Osteoblast (primary cell): ENCODE measurements at regions not wholly inside any gene's neighbourhood (a gene's known extent, or its start where the extent isn't known, plus 50 kb on each side); places are given as distances from the start of the nearest gene placed in this dataset.
A peak's percentile ranks its signal among the peaks of the same experiment; 100 is the strongest.

Experiments
- DNase-seq: peaks from one replicate; pipeline ENCODE4 v3.0.0; 2011; ENCODE audit warnings: low spot score, mixed read lengths; ENCODE audit not compliant: insufficient read length; ENCODE audit errors: missing footprints
- H2AFZ ChIP-seq: 2 replicates; pipeline ENCODE4 v1.6.0; 2011; ENCODE audit warnings: mild to moderate bottlenecking, low read length
- H3K27ac ChIP-seq: 2 replicates; pipeline ENCODE4 v1.5.1; 2011; ENCODE audit warnings: mild to moderate bottlenecking, low read depth, low read length, moderate library complexity
- H3K27me3 ChIP-seq: 2 replicates; pipeline ENCODE4 v1.6.0; 2012; ENCODE audit warnings: mild to moderate bottlenecking, control low read depth, inconsistent platforms, low read length, moderate library complexity; ENCODE audit not compliant: insufficient read depth
- H3K36me3 ChIP-seq: 2 replicates; pipeline ENCODE4 v1.5.1; 2011; ENCODE audit warnings: mild to moderate bottlenecking, low read length, control low read depth, moderate library complexity; ENCODE audit not compliant: insufficient read depth
- H3K4me1 ChIP-seq: 2 replicates; pipeline ENCODE4 v1.5.1; 2011; ENCODE audit warnings: mild to moderate bottlenecking, low read length, control low read depth, moderate library complexity; ENCODE audit not compliant: insufficient read depth
- H3K4me2 ChIP-seq: 2 replicates; pipeline ENCODE4 v1.6.0; 2011; ENCODE audit warnings: mild to moderate bottlenecking, low read length; ENCODE audit not compliant: insufficient read depth
- H3K4me3 ChIP-seq: fragments of 200-600 bp; sonication (generic); 3 replicates; pipeline ENCODE4 v1.5.1; 2012; ENCODE audit warnings: mild to moderate bottlenecking, low read length, inconsistent platforms; ENCODE audit not compliant: insufficient read depth
- H3K79me2 ChIP-seq: 2 replicates; pipeline ENCODE4 v1.6.0; 2012; ENCODE audit warnings: mild to moderate bottlenecking, low read length, control low read depth, inconsistent platforms; ENCODE audit not compliant: insufficient read depth
- H3K9me3 ChIP-seq: 2 replicates; pipeline ENCODE4 v1.5.1; 2011; ENCODE audit warnings: low read depth, low read length, control low read depth
- H4K20me1 ChIP-seq: 2 replicates; pipeline ENCODE4 v1.6.0; 2012; ENCODE audit warnings: mild to moderate bottlenecking, low read length, control low read depth; ENCODE audit not compliant: insufficient read depth
- CTCF ChIP-seq: IDR thresholded peaks from 2 replicates; pipeline ENCODE4 v1.5.1; 2011; ENCODE audit warnings: mild to moderate bottlenecking, low read depth, low read length, moderate library complexity; ENCODE audit errors: extremely low read depth

- DNase-seq: no peak
- Histone ChIP-seq H3K9me3 (no peaks in the 10 kb centered on the region), H3K27me3 (no peaks in the 10 kb centered on the region), H3K79me2 (no peaks in the 10 kb centered on the region), H3K4me3 (no peak overlapping the region), H4K20me1 (no peaks in the 10 kb centered on the region), H3K27ac (no peak overlapping the region), H3K4me1 (peaks cover 7% of the 10 kb centered on the region), H2AFZ (peak overlapping the region; percentile 23), H3K4me2 (no peak overlapping the region), H3K36me3 (no peaks in the 10 kb centered on the region)
- TF ChIP-seq CTCF: no peak
Measured at GRCh38 chr2:182558564-182558963, 131.7 kb upstream of the PDE1A start.

DNA sequence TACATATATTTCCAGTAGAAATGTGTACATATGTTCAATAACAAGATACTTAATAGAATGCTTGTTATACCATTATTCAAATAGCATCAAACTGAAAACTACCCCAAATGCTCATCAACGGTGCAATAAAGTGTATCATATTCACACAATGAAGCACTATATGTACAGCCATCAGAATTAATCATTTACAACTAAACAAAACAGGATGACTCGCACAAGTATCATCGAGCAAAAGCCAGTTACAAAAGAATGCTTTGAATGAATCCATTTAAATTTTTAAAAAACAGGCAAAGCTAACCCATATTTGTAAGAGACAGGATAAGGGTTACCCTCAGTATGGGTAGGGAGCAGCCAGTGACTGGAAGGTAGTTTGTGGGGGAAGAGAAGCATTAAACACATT, 132.8 kb upstream of the PDE1A start:
- Histone ChIP-seq H3K27me3 (no peaks in the 10 kb centered on the region), H3K27ac (no peak overlapping the region), H3K9me3 (no peaks in the 10 kb centered on the region), H3K4me1 (peaks cover 7% of the 10 kb centered on the region), H3K4me3 (no peak overlapping the region), H3K36me3 (no peaks in the 10 kb centered on the region), H3K4me2 (no peak overlapping the region), H3K79me2 (no peaks in the 10 kb centered on the region), H2AFZ (no peak overlapping the region), H4K20me1 (no peaks in the 10 kb centered on the region)
- TF ChIP-seq CTCF: no peak
- DNase-seq: no peak

DNA sequence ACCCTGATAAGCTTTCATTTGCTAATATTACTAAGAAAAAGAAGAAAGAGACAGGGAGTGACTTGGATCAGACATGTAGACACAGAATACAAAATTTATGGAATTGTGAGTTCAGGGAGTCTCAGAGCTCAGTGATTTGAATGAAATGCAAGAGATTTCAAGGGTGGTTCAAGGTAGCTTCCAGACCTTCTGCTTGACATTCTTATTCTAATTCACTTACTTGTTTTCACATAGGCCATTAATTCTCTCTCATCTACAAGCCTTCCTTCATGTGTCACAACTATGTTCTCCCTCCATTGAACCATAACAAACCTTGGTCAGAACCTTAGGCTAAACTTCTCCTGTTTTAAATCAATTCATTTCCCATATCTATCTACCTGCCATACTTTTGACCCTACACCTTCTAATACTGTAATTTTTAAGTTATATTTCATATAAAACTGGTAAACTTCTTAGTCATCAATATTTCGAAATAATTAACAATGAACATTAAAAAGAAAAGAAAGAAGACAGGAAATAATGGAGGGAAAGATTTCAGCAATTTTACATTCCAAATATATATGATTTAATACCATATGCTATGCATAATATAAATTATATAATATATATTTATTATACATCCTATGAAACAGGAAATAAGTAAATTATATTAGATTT, 139.2 kb upstream of the PDE1A start:
- Histone ChIP-seq H3K4me2 (no peak overlapping the region), H3K4me1 (no peaks in the 10 kb centered on the region), H3K4me3 (no peak overlapping the region), H2AFZ (no peak overlapping the region), H3K36me3 (no peaks in the 10 kb centered on the region), H4K20me1 (no peaks in the 10 kb centered on the region), H3K9me3 (no peaks in the 10 kb centered on the region), H3K79me2 (no peaks in the 10 kb centered on the region), H3K27ac (no peak overlapping the region), H3K27me3 (no peaks in the 10 kb centered on the region)
- no peak for TF ChIP-seq CTCF
- no peak for DNase-seq

DNA sequence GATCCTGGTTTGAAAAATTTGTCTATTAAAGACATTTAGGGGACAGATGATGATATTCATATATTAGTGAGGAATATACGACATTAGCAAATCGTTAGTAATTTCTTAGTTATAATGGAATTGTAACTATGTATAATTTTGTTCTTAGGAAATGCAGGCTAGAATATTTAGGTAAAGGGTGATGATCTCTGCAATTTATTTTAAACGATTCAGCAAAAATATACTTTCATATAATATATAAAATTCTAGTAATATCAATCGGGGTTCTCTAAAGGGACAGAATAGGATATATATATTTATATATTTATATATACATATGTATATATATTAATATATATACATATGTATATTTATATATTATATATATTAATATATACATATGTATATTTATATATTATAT, 142.5 kb upstream of the DNAJC10 start:
- TF ChIP-seq CTCF: no peak
- H3K27me3 ChIP-seq: no peaks in the 10 kb centered on the region
- no peak overlapping the region for H3K27ac ChIP-seq
- DNase-seq: no peak
- H3K9me3 ChIP-seq: no peaks in the 10 kb centered on the region
- no peaks in the 10 kb centered on the region for H3K4me1 ChIP-seq
- no peaks in the 10 kb centered on the region for H4K20me1 ChIP-seq
- no peaks in the 10 kb centered on the region for H3K36me3 ChIP-seq
- H3K4me3 ChIP-seq: no peak overlapping the region
- no peak overlapping the region for H2AFZ ChIP-seq
- no peak overlapping the region for H3K4me2 ChIP-seq
- no peaks in the 10 kb centered on the region for H3K79me2 ChIP-seq
